MM.1S (cell line): ENCODE measurements at regions not wholly inside any gene's neighbourhood (a gene's known extent, or its start where the extent isn't known, plus 50 kb on each side); places are given as distances from the start of the nearest gene placed in this dataset.

ENCODE experiments used
- DNase-seq: peaks from one replicate; pipeline ENCODE4 v3.0.0-alpha.2; 2015
- H2AFZ ChIP-seq: fragments of 300-600 bp; sonication (generic); 2 replicates; pipeline ENCODE4 v1.6.0; 2016; ENCODE audit warnings: antibody characterized with exemption, low read length
- H3F3A ChIP-seq: fragments of 300-600 bp; sonication (generic); 2 replicates; pipeline ENCODE4 v1.6.1; 2016; ENCODE audit warnings: mild to moderate bottlenecking, antibody characterized with exemption, low read length, moderate library complexity, mixed read lengths; ENCODE audit not compliant: insufficient read depth
- H3K27ac ChIP-seq: fragments of 300-600 bp; sonication (generic); 2 replicates; pipeline ENCODE4 v1.5.1; 2016; ENCODE audit warnings: mild to moderate bottlenecking, low read length
- H3K27me3 ChIP-seq: fragments of 300-600 bp; sonication (generic); replicated peaks from 2 replicates; pipeline ENCODE4 v1.6.0; 2016; ENCODE audit warnings: low read length; ENCODE audit not compliant: insufficient read depth
- H3K36me3 ChIP-seq: fragments of 300-600 bp; sonication (generic); replicated peaks from 2 replicates; pipeline ENCODE4 v1.6.1; 2016; ENCODE audit warnings: mild to moderate bottlenecking, low read length, mixed read lengths; ENCODE audit not compliant: insufficient read depth
- H3K4me1 ChIP-seq: fragments of 300-600 bp; sonication (generic); 2 replicates; pipeline ENCODE4 v1.6.1; 2016; ENCODE audit warnings: low read length, mixed read lengths
- H3K4me2 ChIP-seq: fragments of 300-600 bp; sonication (generic); 2 replicates; pipeline ENCODE4 v1.6.0; 2016; ENCODE audit warnings: low read depth, low read length
- H3K4me3 ChIP-seq: fragments of 300-600 bp; sonication (generic); 2 replicates; pipeline ENCODE4 v1.5.1; 2016; ENCODE audit warnings: low read length, mixed read lengths
- H3K79me2 ChIP-seq: fragments of 300-600 bp; sonication (generic); 2 replicates; pipeline ENCODE4 v1.6.1; 2016; ENCODE audit warnings: mixed run types, low read length, mixed read lengths
- H3K9ac ChIP-seq: fragments of 300-600 bp; sonication (generic); 2 replicates; pipeline ENCODE4 v1.6.1; 2016; ENCODE audit warnings: low read length, mixed read lengths
- H3K9me2 ChIP-seq: fragments of 300-600 bp; sonication (generic); replicated peaks from 2 replicates; pipeline ENCODE4 v1.6.1; 2016; ENCODE audit warnings: mild to moderate bottlenecking, low read length, mixed read lengths; ENCODE audit not compliant: insufficient read depth
- H3K9me3 ChIP-seq: fragments of 300-600 bp; sonication (generic); replicated peaks from 2 replicates; pipeline ENCODE4 v1.6.1; 2016; ENCODE audit warnings: mild to moderate bottlenecking, low read length, mixed read lengths; ENCODE audit not compliant: insufficient read depth
- H4K20me1 ChIP-seq: fragments of 300-600 bp; sonication (generic); 2 replicates; pipeline ENCODE4 v1.6.1; 2016; ENCODE audit warnings: mild to moderate bottlenecking, low read length, moderate library complexity, mixed read lengths; ENCODE audit not compliant: insufficient read depth
- EZH2 ChIP-seq: fragments of 300-600 bp; sonication (generic); optimal IDR thresholded peaks from 2 replicates; pipeline ENCODE3; 2017; ENCODE audit warnings: low read depth, mild to moderate bottlenecking, antibody characterized with exemption, low read length, mixed read lengths
- EZH2phosphoT487 ChIP-seq: fragments of 300-600 bp; sonication (generic); IDR thresholded peaks from 2 replicates; pipeline ENCODE4 v1.6.1; 2018; ENCODE audit warnings: antibody characterized with exemption, low read length
- TF ChIP-seq, protein P1 (sequence below): fragments of 300-600 bp; sonication (generic); IDR thresholded peaks from 2 replicates; pipeline ENCODE4 v1.5.1; 2016; ENCODE audit warnings: antibody characterized with exemption, low read length, mixed read lengths

DNA sequence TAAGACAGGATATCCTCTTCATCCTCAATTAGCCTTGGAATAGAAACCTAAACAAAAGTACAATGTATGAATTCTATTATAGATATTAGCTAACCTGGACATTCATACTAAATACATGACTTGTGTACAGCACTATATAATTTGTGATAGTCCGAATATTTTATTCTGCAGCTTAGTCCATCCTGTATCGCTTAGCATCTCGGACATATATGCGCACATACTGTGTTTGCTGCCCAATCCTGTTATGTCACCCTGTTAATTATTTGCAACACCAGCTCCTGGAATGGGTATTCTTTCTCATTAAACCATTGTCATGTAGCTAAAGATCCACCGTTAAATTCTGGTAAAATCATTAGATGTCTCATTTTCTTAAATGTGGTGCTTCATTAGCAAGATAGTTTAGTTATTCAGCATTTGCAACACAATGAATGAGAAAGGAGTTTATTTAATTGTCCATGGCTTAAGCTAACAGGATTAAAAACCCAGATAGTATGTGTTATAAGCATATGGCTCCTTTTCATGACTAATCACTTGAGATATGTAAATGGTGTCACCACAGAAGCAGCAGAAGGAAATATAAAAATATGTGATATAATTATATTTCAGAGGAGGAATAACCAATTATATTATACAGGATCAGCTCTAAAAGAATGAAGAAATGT is 156.0 kb upstream of the ARHGAP5 start:
- H3K4me2 ChIP-seq: no peak overlapping the region
- DNase-seq: no peak
- TF ChIP-seq EZH2phosphoT487 (no peak), EZH2 (no peak)
- TF ChIP-seq, protein P1, sequence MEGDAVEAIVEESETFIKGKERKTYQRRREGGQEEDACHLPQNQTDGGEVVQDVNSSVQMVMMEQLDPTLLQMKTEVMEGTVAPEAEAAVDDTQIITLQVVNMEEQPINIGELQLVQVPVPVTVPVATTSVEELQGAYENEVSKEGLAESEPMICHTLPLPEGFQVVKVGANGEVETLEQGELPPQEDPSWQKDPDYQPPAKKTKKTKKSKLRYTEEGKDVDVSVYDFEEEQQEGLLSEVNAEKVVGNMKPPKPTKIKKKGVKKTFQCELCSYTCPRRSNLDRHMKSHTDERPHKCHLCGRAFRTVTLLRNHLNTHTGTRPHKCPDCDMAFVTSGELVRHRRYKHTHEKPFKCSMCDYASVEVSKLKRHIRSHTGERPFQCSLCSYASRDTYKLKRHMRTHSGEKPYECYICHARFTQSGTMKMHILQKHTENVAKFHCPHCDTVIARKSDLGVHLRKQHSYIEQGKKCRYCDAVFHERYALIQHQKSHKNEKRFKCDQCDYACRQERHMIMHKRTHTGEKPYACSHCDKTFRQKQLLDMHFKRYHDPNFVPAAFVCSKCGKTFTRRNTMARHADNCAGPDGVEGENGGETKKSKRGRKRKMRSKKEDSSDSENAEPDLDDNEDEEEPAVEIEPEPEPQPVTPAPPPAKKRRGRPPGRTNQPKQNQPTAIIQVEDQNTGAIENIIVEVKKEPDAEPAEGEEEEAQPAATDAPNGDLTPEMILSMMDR: no peak
- H3K79me2 ChIP-seq: no peaks in the 10 kb centered on the region
- no peak overlapping the region for H3K9ac ChIP-seq
- H3K4me3 ChIP-seq: no peak overlapping the region
- no peak overlapping the region for H3K27ac ChIP-seq
- no peaks in the 10 kb centered on the region for H3K4me1 ChIP-seq
- no peaks in the 10 kb centered on the region for H3F3A ChIP-seq
- no peak overlapping the region for H2AFZ ChIP-seq
- no peaks in the 10 kb centered on the region for H3K27me3 ChIP-seq
- H3K36me3 ChIP-seq: no peaks in the 10 kb centered on the region
- H3K9me2 ChIP-seq: no peaks in the 10 kb centered on the region
- no peaks in the 10 kb centered on the region for H4K20me1 ChIP-seq
- H3K9me3 ChIP-seq: no peaks in the 10 kb centered on the region

DNA sequence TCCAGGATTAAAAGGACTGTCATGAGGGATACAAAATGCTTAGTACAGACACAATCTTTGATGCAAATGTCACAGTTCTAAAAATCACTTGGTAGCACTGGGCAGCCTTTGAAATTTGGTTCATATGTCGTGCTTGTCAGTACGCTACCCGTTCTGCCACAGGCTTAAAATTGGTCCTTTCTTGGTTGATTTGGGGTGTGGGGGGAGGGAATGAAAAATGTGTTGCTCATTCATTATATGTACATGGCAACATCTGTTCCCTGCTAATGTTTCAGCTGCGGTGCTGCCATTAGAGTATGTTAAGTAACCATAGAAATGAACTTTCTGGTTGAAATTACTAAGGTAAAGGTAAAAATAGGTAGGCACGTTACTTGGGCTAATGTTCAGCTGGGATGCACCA is 155.4 kb upstream of the ARHGAP5 start:
- Histone ChIP-seq H3K27ac (no peak overlapping the region), H4K20me1 (no peaks in the 10 kb centered on the region), H3K9me2 (no peaks in the 10 kb centered on the region), H3K4me2 (no peak overlapping the region), H3K9me3 (no peaks in the 10 kb centered on the region), H2AFZ (no peak overlapping the region), H3K4me3 (no peak overlapping the region), H3K36me3 (no peaks in the 10 kb centered on the region), H3K27me3 (no peaks in the 10 kb centered on the region), H3K79me2 (no peaks in the 10 kb centered on the region), H3F3A (no peaks in the 10 kb centered on the region), H3K9ac (no peak overlapping the region), H3K4me1 (no peaks in the 10 kb centered on the region)
- TF ChIP-seq EZH2phosphoT487: no peak
- TF ChIP-seq, protein P1: no peak
- no peak for TF ChIP-seq EZH2
- DNase-seq: no peak

DNA sequence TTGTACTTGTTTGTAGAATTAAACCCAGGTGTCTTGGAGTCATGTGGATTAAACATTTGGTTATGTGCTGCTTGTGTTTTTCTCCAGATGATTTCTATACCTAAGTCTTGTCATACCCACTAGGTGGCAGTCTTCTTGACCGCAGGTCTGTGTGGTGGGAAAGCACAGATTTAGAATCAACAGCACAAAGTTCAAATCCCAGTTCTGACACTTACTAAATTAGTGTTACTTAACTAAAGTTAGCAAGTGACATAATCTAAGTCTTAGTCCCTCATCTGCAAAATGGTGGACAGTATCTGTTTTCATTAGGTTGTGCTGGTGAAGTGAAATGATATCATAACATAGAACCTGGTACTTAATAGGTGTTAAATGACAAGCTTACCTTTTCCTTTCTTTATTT is 151.0 kb upstream of the ARHGAP5 start:
- Histone ChIP-seq H3K4me2 (no peak overlapping the region), H3F3A (no peaks in the 10 kb centered on the region), H3K4me3 (no peak overlapping the region), H3K9me3 (no peaks in the 10 kb centered on the region), H3K27ac (no peak overlapping the region), H3K36me3 (no peaks in the 10 kb centered on the region), H4K20me1 (no peaks in the 10 kb centered on the region), H3K27me3 (no peaks in the 10 kb centered on the region), H3K4me1 (no peaks in the 10 kb centered on the region), H3K79me2 (no peaks in the 10 kb centered on the region), H3K9me2 (no peaks in the 10 kb centered on the region), H2AFZ (no peak overlapping the region), H3K9ac (no peak overlapping the region)
- peak; percentile 48 for DNase-seq
- TF ChIP-seq EZH2: no peak
- TF ChIP-seq, protein P1: peak; percentile 51
